ENCODE measurements at regions not wholly inside any gene's neighbourhood (a gene's known extent, or its start where the extent isn't known, plus 50 kb on each side); places are given as distances from the start of the nearest gene placed in this dataset.
A peak's percentile ranks its signal among the peaks of the same experiment; 100 is the strongest.
"Not testable (repeated sequence)": the region's sequence is repeated elsewhere in the genome, so short reads cannot be mapped to it uniquely, and the experiment has no call there.

DNA sequence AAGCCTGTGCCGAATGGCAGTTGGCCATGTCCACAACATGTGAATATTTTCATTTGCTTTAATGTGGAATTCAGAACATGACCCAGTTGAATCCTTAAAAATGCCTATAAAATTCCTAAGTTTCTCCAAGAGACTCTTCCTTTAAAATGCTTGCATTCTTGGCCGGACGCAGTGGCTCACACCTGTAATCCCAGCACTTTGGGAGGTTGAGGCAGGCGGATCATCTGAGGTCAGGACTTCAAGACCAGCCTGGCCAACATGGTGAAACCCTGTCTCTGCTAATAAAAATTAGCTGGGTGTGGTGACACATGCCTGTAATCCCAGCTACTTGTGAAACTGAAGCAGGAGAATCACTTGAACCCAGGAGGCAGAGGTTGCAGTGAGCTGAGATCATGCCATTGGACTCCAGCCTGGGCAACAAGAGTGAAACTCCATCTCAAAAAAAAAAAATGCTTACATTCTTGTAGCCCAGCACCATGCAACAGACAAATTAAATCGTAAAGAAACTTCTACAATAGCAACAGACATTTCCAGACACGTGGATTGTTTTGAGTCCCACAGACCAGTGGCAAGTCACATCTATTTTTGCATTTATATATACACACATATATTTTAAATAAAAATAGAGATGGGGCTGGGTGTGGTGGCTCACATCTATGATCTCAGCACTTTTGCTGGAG lies 274.4 kb downstream of the GOLGA6L6 start:
- not testable (repeated sequence) for ATAC-seq (replicated peaks); H3K4me3 Mint-ChIP-seq; H3K4me1 Mint-ChIP-seq; H3K36me3 Mint-ChIP-seq (ENCODE audit: low read depth); H3K9me3 Mint-ChIP-seq; H3K27me3 Mint-ChIP-seq; H3K27ac Mint-ChIP-seq

DNA sequence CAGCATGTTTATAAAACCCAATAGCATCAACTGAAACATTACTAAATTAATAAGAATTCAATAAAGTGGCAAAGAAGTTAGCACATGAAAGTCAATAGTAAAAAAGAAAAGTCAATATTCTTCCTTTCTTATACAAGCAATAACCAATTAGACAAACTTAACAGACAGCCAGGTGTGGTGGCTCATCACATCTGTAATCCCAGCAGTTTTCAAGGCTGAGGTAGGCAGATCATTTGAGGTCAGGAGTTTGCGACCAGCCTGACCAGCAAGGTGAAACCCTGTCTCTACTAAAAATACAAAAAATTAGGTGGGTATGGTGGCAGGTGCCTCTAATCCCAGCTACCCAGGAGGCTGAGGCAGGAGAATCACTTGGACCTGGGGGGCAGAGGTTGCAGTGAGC lies 275.9 kb downstream of the GOLGA6L6 start:
- not testable (repeated sequence) for ATAC-seq (replicated peaks); H3K27me3 Mint-ChIP-seq; H3K4me1 Mint-ChIP-seq; H3K4me3 Mint-ChIP-seq; H3K36me3 Mint-ChIP-seq (ENCODE audit: low read depth); H3K27ac Mint-ChIP-seq; H3K9me3 Mint-ChIP-seq

DNA sequence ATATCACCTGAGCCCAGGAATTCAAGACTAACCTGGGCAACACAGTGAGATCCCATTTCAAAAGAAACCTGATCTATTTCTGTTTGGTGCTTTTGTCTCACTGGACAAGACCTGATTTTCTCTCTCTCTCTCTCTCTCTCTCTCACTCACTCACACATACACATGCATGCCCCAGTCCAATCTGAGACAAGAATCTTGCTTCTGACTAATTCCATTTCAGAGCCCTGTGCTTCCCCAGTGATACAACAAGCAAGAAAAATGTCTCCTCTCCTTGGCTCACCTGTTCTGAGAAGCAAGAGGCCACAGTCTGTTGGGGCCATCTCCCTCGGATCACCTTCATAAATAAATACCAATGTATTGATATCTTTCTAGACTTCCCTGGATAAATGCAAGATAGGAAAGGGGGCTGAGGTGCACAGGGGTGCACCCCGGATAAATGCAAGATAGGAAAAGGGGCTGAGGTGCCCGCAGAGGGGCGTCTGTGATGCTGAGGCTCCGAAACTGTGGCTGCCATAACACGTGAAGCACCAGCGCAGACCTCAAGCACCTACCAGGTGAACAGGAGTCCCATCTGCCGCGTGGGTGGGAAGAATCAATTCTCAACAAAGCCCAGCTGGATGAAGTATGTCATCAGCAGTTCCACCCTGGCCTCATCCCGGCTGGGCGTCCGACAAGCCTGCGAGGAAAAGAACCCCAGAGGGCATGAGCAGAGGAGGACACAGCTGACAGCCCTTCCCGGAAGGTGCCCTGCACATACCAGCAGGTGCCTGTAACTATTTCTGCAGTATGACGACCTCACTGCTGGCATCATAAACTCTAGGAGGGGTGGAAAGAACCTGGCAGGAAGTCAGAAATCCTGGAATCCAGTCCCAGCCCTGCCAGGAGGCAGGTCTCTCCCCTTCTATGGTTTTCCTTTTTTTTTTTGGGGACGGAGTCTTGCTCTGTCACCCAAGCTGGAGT lies 280.0 kb downstream of the GOLGA6L6 start:
- H3K4me1 Mint-ChIP-seq; H3K27ac Mint-ChIP-seq; H3K4me3 Mint-ChIP-seq; H3K36me3 Mint-ChIP-seq (ENCODE audit: low read depth); ATAC-seq (replicated peaks); H3K9me3 Mint-ChIP-seq; H3K27me3 Mint-ChIP-seq: not testable (repeated sequence)

- not testable (repeated sequence) for ATAC-seq (replicated peaks); H3K4me3 Mint-ChIP-seq; H3K9me3 Mint-ChIP-seq; H3K4me1 Mint-ChIP-seq; H3K27ac Mint-ChIP-seq; H3K27me3 Mint-ChIP-seq; H3K36me3 Mint-ChIP-seq (ENCODE audit: low read depth)
Observed at GRCh38 chr15:20260650-20261049, 280.9 kb downstream of the GOLGA6L6 start.

GRCh38 chr15:20259559-20260190 lies 281.9 kb downstream of the GOLGA6L6 start:
- H3K36me3 Mint-ChIP-seq (ENCODE audit: low read depth); H3K4me1 Mint-ChIP-seq; H3K9me3 Mint-ChIP-seq; H3K4me3 Mint-ChIP-seq; H3K27me3 Mint-ChIP-seq; H3K27ac Mint-ChIP-seq; ATAC-seq (replicated peaks): not testable (repeated sequence)

- not testable (repeated sequence) for H3K4me1 Mint-ChIP-seq; H3K27ac Mint-ChIP-seq; H3K27me3 Mint-ChIP-seq; H3K9me3 Mint-ChIP-seq; H3K36me3 Mint-ChIP-seq (ENCODE audit: low read depth); H3K4me3 Mint-ChIP-seq; ATAC-seq (replicated peaks)
Observed at GRCh38 chr15:20256394-20256793, 285.2 kb downstream of the GOLGA6L6 start.

DNA sequence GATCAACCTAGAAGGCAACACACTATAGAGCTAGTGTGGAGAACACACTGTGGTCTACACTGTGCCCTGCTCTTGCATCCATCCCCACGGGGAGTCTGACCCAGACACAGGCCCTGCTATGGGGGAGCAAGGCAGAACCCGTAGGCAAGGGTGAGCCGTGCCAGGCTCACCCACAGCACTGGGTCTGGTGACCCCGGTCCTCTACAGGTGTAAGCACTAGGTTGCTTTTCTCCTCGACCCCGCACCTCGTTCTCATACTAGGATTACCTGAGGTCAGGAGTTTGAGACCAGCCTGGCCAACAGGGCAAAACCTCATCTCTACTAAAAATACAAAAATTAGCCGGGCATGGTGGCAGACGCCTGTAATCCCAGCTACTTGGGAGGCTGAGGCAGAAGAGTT lies 286.0 kb downstream of the GOLGA6L6 start:
- H3K4me1 Mint-ChIP-seq; H3K36me3 Mint-ChIP-seq (ENCODE audit: low read depth); H3K9me3 Mint-ChIP-seq; H3K27ac Mint-ChIP-seq; H3K4me3 Mint-ChIP-seq; H3K27me3 Mint-ChIP-seq: not testable (repeated sequence)
- ATAC-seq (replicated peaks), result peak; percentile 10

DNA sequence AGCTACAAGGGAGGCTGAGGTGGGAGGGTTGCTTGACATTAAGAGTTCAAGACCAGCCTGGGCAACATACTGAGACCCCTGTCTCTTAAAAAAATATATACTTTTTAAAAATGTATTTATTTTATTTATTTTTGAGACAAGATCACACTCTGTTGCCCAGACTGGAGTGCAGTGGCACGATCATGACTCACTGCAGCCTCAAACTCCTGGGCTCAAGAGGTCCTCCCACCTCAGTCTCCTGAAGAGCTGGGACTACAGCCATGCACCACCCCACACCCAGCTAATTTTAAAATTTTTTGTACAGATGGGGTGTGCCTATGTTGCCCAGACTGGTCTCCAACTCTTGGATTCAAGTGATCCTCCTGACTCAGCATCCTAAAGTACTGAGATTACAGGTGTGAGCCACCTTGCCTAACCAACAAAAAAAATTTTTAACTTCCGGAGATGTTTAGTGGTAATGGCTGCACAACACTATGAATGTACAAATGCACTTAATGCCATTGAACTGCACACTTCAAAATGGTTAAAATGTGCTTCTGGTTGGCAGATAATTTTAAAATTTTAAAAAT lies 288.5 kb downstream of the GOLGA6L6 start:
- H3K4me3 Mint-ChIP-seq; H3K9me3 Mint-ChIP-seq; H3K36me3 Mint-ChIP-seq (ENCODE audit: low read depth); H3K27me3 Mint-ChIP-seq; H3K4me1 Mint-ChIP-seq; H3K27ac Mint-ChIP-seq; ATAC-seq (replicated peaks): not testable (repeated sequence)

- H3K9me3 Mint-ChIP-seq; H3K27me3 Mint-ChIP-seq; ATAC-seq (replicated peaks); H3K36me3 Mint-ChIP-seq (ENCODE audit: low read depth); H3K27ac Mint-ChIP-seq; H3K4me3 Mint-ChIP-seq; H3K4me1 Mint-ChIP-seq: not testable (repeated sequence)
Observed at GRCh38 chr15:20252040-20252439, 289.6 kb downstream of the GOLGA6L6 start.

- ATAC-seq (replicated peaks), result not testable (repeated sequence)
Observed at GRCh38 chr15:20251214-20252005, 290.2 kb downstream of the GOLGA6L6 start.

DNA sequence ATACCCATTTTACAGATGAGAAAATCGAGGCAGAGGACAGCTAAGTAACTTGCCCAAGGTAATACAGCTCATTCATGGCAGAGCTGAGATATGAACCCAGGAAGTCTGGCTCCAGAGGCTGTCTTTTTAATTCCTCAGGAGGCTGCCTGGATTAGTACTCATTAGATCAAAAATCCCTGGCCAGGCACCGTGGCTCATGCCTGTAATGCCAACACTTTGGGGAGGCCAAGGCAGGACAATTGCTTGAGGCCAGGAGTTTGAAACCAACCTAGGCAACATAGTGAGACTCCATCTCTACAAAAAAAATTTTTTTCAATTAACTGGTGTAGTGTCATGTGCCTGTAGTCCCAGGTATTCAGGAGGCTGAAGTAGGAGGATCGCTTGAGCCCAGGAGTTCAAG lies 291.4 kb downstream of the GOLGA6L6 start:
- not testable (repeated sequence) for H3K4me3 Mint-ChIP-seq; H3K4me1 Mint-ChIP-seq; ATAC-seq (replicated peaks)

More at GRCh38 chr15:20251214-20252005, 290.2 kb downstream of the GOLGA6L6 start:
- H3K9me3 Mint-ChIP-seq; H3K4me3 Mint-ChIP-seq; H3K27me3 Mint-ChIP-seq; H3K36me3 Mint-ChIP-seq (ENCODE audit: low read depth); H3K4me1 Mint-ChIP-seq; H3K27ac Mint-ChIP-seq: not testable (repeated sequence)

DNA sequence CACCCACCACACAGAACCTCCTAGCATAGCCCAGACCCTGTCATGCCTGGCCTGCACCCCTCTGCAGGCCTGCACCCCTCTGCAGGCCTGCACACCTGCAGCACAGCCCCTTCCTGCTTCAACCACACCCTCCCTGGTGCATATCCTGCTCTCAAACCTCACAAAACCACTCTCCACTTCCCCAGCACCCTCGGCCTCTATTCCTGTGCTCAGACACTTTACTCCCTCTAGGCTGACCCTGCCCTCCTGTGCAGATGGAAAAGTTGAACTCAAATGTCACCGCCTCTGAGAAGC lies 292.0 kb downstream of the GOLGA6L6 start:
- H3K27ac Mint-ChIP-seq; H3K9me3 Mint-ChIP-seq; H3K4me3 Mint-ChIP-seq; H3K27me3 Mint-ChIP-seq; ATAC-seq (replicated peaks); H3K4me1 Mint-ChIP-seq; H3K36me3 Mint-ChIP-seq (ENCODE audit: low read depth): not testable (repeated sequence)

More for the DNA sequence above, 291.4 kb downstream of the GOLGA6L6 start:
- H3K27ac Mint-ChIP-seq; H3K36me3 Mint-ChIP-seq (ENCODE audit: low read depth); H3K27me3 Mint-ChIP-seq; H3K9me3 Mint-ChIP-seq: not testable (repeated sequence)

DNA sequence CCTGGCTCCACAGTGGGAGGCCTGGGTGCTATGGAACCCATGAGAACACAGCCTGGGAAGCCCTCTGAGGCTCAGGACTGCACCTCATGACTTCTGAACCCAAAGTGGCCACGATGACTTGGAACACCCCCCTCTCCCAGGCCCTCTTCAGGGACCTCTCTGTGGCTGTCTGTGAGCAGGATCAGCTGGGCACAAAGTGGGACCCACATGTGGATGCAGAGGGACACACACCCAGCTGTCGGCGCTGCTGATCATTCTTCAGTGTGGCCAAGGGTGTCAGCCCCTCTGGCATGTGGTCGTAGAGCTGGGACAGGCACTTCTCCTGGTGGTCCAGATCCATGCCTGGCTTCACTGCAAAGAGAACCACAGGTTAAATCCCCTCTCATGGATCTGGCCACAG lies 293.2 kb downstream of the GOLGA6L6 start:
- H3K27ac Mint-ChIP-seq; H3K9me3 Mint-ChIP-seq; H3K4me1 Mint-ChIP-seq; H3K36me3 Mint-ChIP-seq (ENCODE audit: low read depth); H3K4me3 Mint-ChIP-seq; H3K27me3 Mint-ChIP-seq: not testable (repeated sequence)
- peak; percentile 4 for ATAC-seq (replicated peaks)

- H3K27me3 Mint-ChIP-seq; H3K4me3 Mint-ChIP-seq; H3K27ac Mint-ChIP-seq; H3K9me3 Mint-ChIP-seq; H3K36me3 Mint-ChIP-seq (ENCODE audit: low read depth); ATAC-seq (replicated peaks); H3K4me1 Mint-ChIP-seq: not testable (repeated sequence)
Observed at GRCh38 chr15:20247137-20247536, 294.5 kb downstream of the GOLGA6L6 start.
